H1 (cell line): ENCODE measurements at regions not wholly inside any gene's neighbourhood (a gene's known extent, or its start where the extent isn't known, plus 50 kb on each side); places are given as distances from the start of the nearest gene placed in this dataset.

Experiments used
- CTCF ChIA-PET: fragments of 300-600 bp; sonication (Branson Sonifier 250); formaldehyde crosslinking; loops from one replicate; lab custom pipeline; 2021; ENCODE audit not compliant: partially characterized antibody; lab: Charles Lee
- POLR2A ChIA-PET: fragments of 300-600 bp; sonication (Branson Sonifier 250); formaldehyde crosslinking; loops from one replicate; lab custom pipeline; 2021; ENCODE audit warnings: inconsistent platforms; ENCODE audit not compliant: partially characterized antibody; lab: Charles Lee
- DNase-seq, 2 experiments: peaks; one replicate each; pipeline versions ENCODE4 v3.0.0 to v3.0.0-alpha.2; 2010 to 2022; ENCODE audit warnings: low spot score in 2 of 2, low read depth in 1 of 2, mixed read lengths in 1 of 2
- FAIRE-seq: peaks from 2 replicates; lab custom pipeline; 2011; peaks lifted over from hg19 to GRCh38; lab: Jason Lieb, UNC
- H2AFZ ChIP-seq: 2 replicates; pipeline ENCODE4 v1.8.1; 2012; ENCODE audit warnings: low read length, inconsistent platforms
- H2AK5ac ChIP-seq: 2 replicates; pipeline ENCODE4 v1.6.1; 2013; ENCODE audit warnings: low read depth, low read length
- H2BK120ac ChIP-seq: replicated peaks from 2 replicates; pipeline ENCODE3; 2013; ENCODE audit warnings: low read depth, low read length, inconsistent platforms
- H2BK12ac ChIP-seq: 2 replicates; pipeline ENCODE4 v1.6.1; 2013; ENCODE audit warnings: low read depth, low read length
- H2BK15ac ChIP-seq: 2 replicates; pipeline ENCODE4 v1.6.1; 2013; ENCODE audit warnings: low read length
- H2BK20ac ChIP-seq: 2 replicates; pipeline ENCODE4 v1.6.1; 2013; ENCODE audit warnings: low read length
- H2BK5ac ChIP-seq: 2 replicates; pipeline ENCODE4 v1.6.1; 2013; ENCODE audit warnings: low read depth, low read length
- H3K14ac ChIP-seq: 2 replicates; pipeline ENCODE4 v1.6.1; 2013; ENCODE audit warnings: inconsistent platforms; ENCODE audit not compliant: insufficient read length
- H3K18ac ChIP-seq: 2 replicates; pipeline ENCODE4 v1.6.1; 2013; ENCODE audit warnings: low read length; ENCODE audit errors: extremely low read depth
- H3K23ac ChIP-seq: 2 replicates; pipeline ENCODE4 v1.6.1; 2013; ENCODE audit warnings: inconsistent platforms; ENCODE audit not compliant: insufficient read length
- H3K23me2 ChIP-seq: 2 replicates; pipeline ENCODE4 v1.6.1; 2013; ENCODE audit warnings: low read depth, low read length
- H3K27ac ChIP-seq: 2 replicates; pipeline ENCODE4 v1.6.1; 2011; ENCODE audit warnings: low read depth, low read length, inconsistent platforms
- H3K27me3 ChIP-seq, 4 experiments: replicated peaks in 1 of 4; 1 replicate in 1 of 4; 2 replicates in 3 of 4; pipeline versions ENCODE4 v1.6.1 to v1.8.1; 2011 to 2013; ENCODE audit warnings: low read length in 3 of 4, mild to moderate bottlenecking in 3 of 4, inconsistent platforms in 2 of 4, mixed read lengths in 2 of 4, moderate library complexity in 1 of 4; ENCODE audit not compliant: control insufficient read depth in 3 of 4, insufficient read depth in 3 of 4; ENCODE audit errors: extremely low read depth in 1 of 4
- H3K36me3 ChIP-seq, 4 experiments: 2 replicates each; pipeline versions ENCODE4 v1.6.1 to v1.8.1; 2011 to 2013; ENCODE audit warnings: mild to moderate bottlenecking in 4 of 4, low read length in 3 of 4, moderate library complexity in 2 of 4, control low read depth in 1 of 4, inconsistent platforms in 1 of 4; ENCODE audit not compliant: insufficient read depth in 4 of 4, control insufficient read depth in 2 of 4
- H3K4ac ChIP-seq: replicated peaks from 2 replicates; pipeline ENCODE3; 2013; ENCODE audit warnings: low read length, low read depth, mixed read lengths, inconsistent platforms; ENCODE audit not compliant: insufficient read length
- H3K4me1 ChIP-seq, 4 experiments: replicated peaks in 1 of 4; 1 replicate in 1 of 4; 2 replicates in 3 of 4; pipeline versions ENCODE4 v1.6.1 to v1.8.1; 2011 to 2013; ENCODE audit warnings: low read length in 3 of 4, inconsistent platforms in 2 of 4, mixed read lengths in 1 of 4; ENCODE audit not compliant: insufficient read depth in 4 of 4, control insufficient read depth in 3 of 4
- H3K4me2 ChIP-seq, 2 experiments: 2 replicates each; pipeline versions ENCODE4 v1.6.1 to v1.8.1; 2011 to 2013; ENCODE audit warnings: low read depth in 2 of 2, low read length in 2 of 2, control low read depth in 1 of 2, inconsistent platforms in 1 of 2, mild to moderate bottlenecking in 1 of 2; ENCODE audit not compliant: insufficient read depth in 1 of 2
- H3K4me3 ChIP-seq, 4 experiments: fragments of 200-600, 300-600 bp in 1 of 4; sonication (generic), shearing (Covaris generic), sonication (Bioruptor Twin) in 1 of 4; 2 replicates each; pipeline versions ENCODE4 v1.5.1 to v1.8.1; 2011 to 2016; ENCODE audit warnings: low read length in 4 of 4, low read depth in 3 of 4, control low read depth in 2 of 4, inconsistent platforms in 2 of 4, mild to moderate bottlenecking in 2 of 4, mixed read lengths in 1 of 4, moderate library complexity in 1 of 4; ENCODE audit not compliant: insufficient read depth in 2 of 4; ENCODE audit errors: extremely low read depth in 1 of 4
- H3K56ac ChIP-seq: replicated peaks from 2 replicates; pipeline ENCODE3; 2013; ENCODE audit warnings: low read depth, mild to moderate bottlenecking, mixed read lengths, low read length, inconsistent platforms; ENCODE audit not compliant: insufficient read length
- H3K79me1 ChIP-seq: 2 replicates; pipeline ENCODE4 v1.6.1; 2013; ENCODE audit warnings: low read depth, low read length, control low read depth
- H3K79me2 ChIP-seq, 2 experiments: 2 replicates each; pipeline versions ENCODE4 v1.6.1 to v1.8.1; 2012 to 2013; ENCODE audit warnings: low read length in 2 of 2, mild to moderate bottlenecking in 2 of 2, inconsistent platforms in 1 of 2; ENCODE audit not compliant: insufficient read depth in 2 of 2, control insufficient read depth in 1 of 2
- H3K9ac ChIP-seq, 4 experiments: replicated peaks in 1 of 4; 1 replicate in 1 of 4; 2 replicates in 3 of 4; pipeline versions ENCODE4 v1.6.1 to v1.8.1; 2011 to 2013; ENCODE audit warnings: low read depth in 3 of 4, low read length in 3 of 4, control low read depth in 2 of 4, mild to moderate bottlenecking in 2 of 4, moderate library complexity in 2 of 4, inconsistent platforms in 1 of 4; ENCODE audit errors: extremely low read depth in 1 of 4
- H3K9me3 ChIP-seq, 2 experiments: 2 replicates each; pipeline versions ENCODE4 v1.6.1 to v1.8.1; 2012 to 2013; ENCODE audit warnings: mild to moderate bottlenecking in 2 of 2, moderate library complexity in 2 of 2, control low read depth in 1 of 2, inconsistent platforms in 1 of 2, low read depth in 1 of 2, low read length in 1 of 2, mixed read lengths in 1 of 2; ENCODE audit not compliant: insufficient read depth in 2 of 2
- H4K20me1 ChIP-seq, 2 experiments: replicated peaks in 1 of 2; 2 replicates each; pipeline versions ENCODE3 to v1.8.1; 2011 to 2013; ENCODE audit warnings: inconsistent platforms in 2 of 2, low read length in 2 of 2, mild to moderate bottlenecking in 1 of 2; ENCODE audit not compliant: insufficient read depth in 2 of 2, control insufficient read depth in 1 of 2
- H4K5ac ChIP-seq: 2 replicates; pipeline ENCODE4 v1.6.1; 2013; ENCODE audit warnings: low read length, low read depth, mixed read lengths, inconsistent platforms; ENCODE audit not compliant: insufficient read length
- H4K8ac ChIP-seq: 2 replicates; pipeline ENCODE4 v1.8.0; 2013; ENCODE audit warnings: mild to moderate bottlenecking, moderate library complexity, low read length, inconsistent platforms; ENCODE audit not compliant: insufficient read depth; ENCODE audit errors: extremely low read depth
- H4K91ac ChIP-seq: replicated peaks from 2 replicates; pipeline ENCODE3; 2013; ENCODE audit warnings: low read length, mixed read lengths, inconsistent platforms; ENCODE audit not compliant: insufficient read length
- ASH2L ChIP-seq: fragments of 200-600, 300-600 bp; sonication (generic); IDR thresholded peaks from one replicate; pipeline ENCODE4 v1.7.1; 2017; ENCODE audit warnings: low read length
- BCL11A ChIP-seq, 2 experiments: IDR thresholded peaks; one replicate each; pipeline ENCODE4 v1.6.1; 2011; ENCODE audit warnings: low read depth in 2 of 2, low read length in 2 of 2, mild to moderate bottlenecking in 2 of 2
- EP300 ChIP-seq, 2 experiments: IDR thresholded peaks; 1 replicate in 1 of 2; 2 replicates in 1 of 2; pipeline ENCODE4 v1.6.1; 2011 to 2012; ENCODE audit warnings: low read depth in 2 of 2, low read length in 2 of 2, mild to moderate bottlenecking in 2 of 2, borderline replicate concordance in 1 of 2, inconsistent platforms in 1 of 2, moderate library complexity in 1 of 2
- HDAC6 ChIP-seq: IDR thresholded peaks from one replicate; pipeline ENCODE4 v1.7.1; 2012; ENCODE audit warnings: low read depth, mild to moderate bottlenecking, inconsistent platforms, low read length, moderate library complexity
- JUND ChIP-seq: IDR thresholded peaks from 2 replicates; pipeline ENCODE4 v1.6.1; 2011; ENCODE audit warnings: mild to moderate bottlenecking, improper control_type of control experiment, low read length
- NANOG ChIP-seq: IDR thresholded peaks from 2 replicates; pipeline ENCODE4 v1.6.1; 2011; ENCODE audit warnings: low read length, low read depth, mild to moderate bottlenecking, inconsistent platforms; ENCODE audit not compliant: insufficient read depth, poor library complexity, severe bottlenecking
- PHF8 ChIP-seq: fragments of 200-600 bp; sonication (generic); conservative IDR thresholded peaks from 2 replicates; pipeline ENCODE4 v1.7.1; 2012; ENCODE audit warnings: low read depth, mild to moderate bottlenecking, inconsistent platforms, low read length, moderate library complexity
- POU5F1 ChIP-seq: IDR thresholded peaks from 2 replicates; pipeline ENCODE4 v1.6.1; 2011; ENCODE audit warnings: low read depth, mild to moderate bottlenecking, low read length, moderate library complexity
- RBBP5 ChIP-seq: IDR thresholded peaks from 2 replicates; pipeline ENCODE4 v1.7.1; 2012; ENCODE audit warnings: low read depth, mild to moderate bottlenecking, inconsistent platforms, low read length, moderate library complexity, borderline replicate concordance
- RFX5 ChIP-seq: IDR thresholded peaks from 2 replicates; pipeline ENCODE4 v1.6.1; 2011; ENCODE audit warnings: low read depth, low read length, improper control_type of control experiment, borderline replicate concordance
- SIX5 ChIP-seq: IDR thresholded peaks from 2 replicates; pipeline ENCODE4 v1.6.1; 2011; ENCODE audit warnings: mild to moderate bottlenecking, low read depth, low read length
- TAF1 ChIP-seq: IDR thresholded peaks from 2 replicates; pipeline ENCODE4 v1.6.1; 2011; ENCODE audit warnings: mild to moderate bottlenecking, low read depth, low read length
- WGBS, 2 experiments: shearing (Covaris generic) in 1 of 2; methylation state at CpG; one replicate each; pipeline versions ENCODE4 v1.1.6 to v1.1.7; 2013 to 2015; ENCODE audit warnings: low lambda C conversion rate in 2 of 2, mixed read lengths in 2 of 2, inconsistent platforms in 1 of 2, low coverage in 1 of 2, missing lambda C conversion rate in 1 of 2; ENCODE audit not compliant: insufficient replicate concordance in 2 of 2, insufficient coverage in 1 of 2, insufficient read length in 1 of 2; ENCODE audit errors: extremely low coverage in 1 of 2, missing lambda C conversion rate in 1 of 2; 5-methylcytosine and 5-hydroxymethylcytosine counted together

DNA sequence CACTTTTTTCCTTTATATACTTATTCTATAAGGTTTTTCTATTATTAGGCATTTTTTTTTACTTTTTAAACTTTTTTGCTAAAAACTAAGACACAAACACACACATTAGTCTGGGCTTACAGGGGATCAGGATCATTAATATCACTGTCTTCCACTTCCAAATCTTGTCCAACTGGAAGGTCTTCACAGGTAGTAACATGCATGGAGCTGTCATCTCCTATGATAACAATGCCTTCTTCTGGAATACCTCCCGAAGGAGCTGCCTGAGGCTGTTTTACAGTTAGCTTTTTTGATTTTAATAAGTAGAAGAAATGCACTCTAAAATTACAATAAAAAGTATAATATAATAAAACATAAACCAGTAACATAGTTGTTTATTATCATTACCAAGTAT lies 345.5 kb upstream of the PTGER4 start:
- H3K4me3 ChIP-seq: no peak overlapping the region
- no peak overlapping the region for H2BK12ac ChIP-seq
- no peak overlapping the region for H2BK5ac ChIP-seq
- H4K91ac ChIP-seq: no peak overlapping the region
- WGBS, 2 experiments: 95% methylated on average over 1 of the region's 1 CpG; no CpG with 5 or more reads in 1 of the 2 experiments
- no peak overlapping the region for H3K56ac ChIP-seq
- H3K9ac ChIP-seq: no peak overlapping the region
- H3K23me2 ChIP-seq: no peaks in the 10 kb centered on the region
- no peaks in the 10 kb centered on the region for H3K36me3 ChIP-seq
- no peaks in the 10 kb centered on the region for H3K4me1 ChIP-seq
- no peaks in the 10 kb centered on the region for H3K27me3 ChIP-seq
- H3K4ac ChIP-seq: no peak overlapping the region
- POLR2A ChIA-PET: no interaction called here
- H3K9me3 ChIP-seq: no peaks in the 10 kb centered on the region
- H2AFZ ChIP-seq: no peak overlapping the region
- CTCF ChIA-PET: interaction anchor here (1.1 to 1.5 kb wide), 2 partner anchors 45 to 124 kb away, joined by 3 to 5 read pairs; no protein-coding TSS in a partner anchor
- H2AK5ac ChIP-seq: no peak overlapping the region
- no peak overlapping the region for H2BK20ac ChIP-seq
- no peaks in the 10 kb centered on the region for H3K79me2 ChIP-seq
- DNase-seq (no peak), FAIRE-seq (no peak)
- no peak overlapping the region for H3K27ac ChIP-seq
- H2BK15ac ChIP-seq: no peak overlapping the region
- H4K20me1 ChIP-seq: no peaks in the 10 kb centered on the region
- H3K4me2 ChIP-seq: no peak overlapping the region
- H3K79me1 ChIP-seq: no peaks in the 10 kb centered on the region
- H4K8ac ChIP-seq: no peak overlapping the region
- no peak overlapping the region for H3K23ac ChIP-seq
- TF ChIP-seq BCL11A (IDR thresholded peaks at IDR 0.05; ENCODE audit: low read depth in 2 of 2, low read length in 2 of 2): no peak
- no peak for TF ChIP-seq PHF8
- no peak for TF ChIP-seq NANOG
- TF ChIP-seq EP300 (IDR thresholded peaks at IDR 0.05; ENCODE audit: borderline replicate concordance in 1 of 2, low read depth in 2 of 2, low read length in 2 of 2): no peak
- no peak for TF ChIP-seq TAF1
- no peak for TF ChIP-seq RFX5
- no peak for TF ChIP-seq POU5F1
- TF ChIP-seq JUND: no peak
- no peak for TF ChIP-seq ASH2L
- no peak for TF ChIP-seq RBBP5
- TF ChIP-seq HDAC6: no peak
- TF ChIP-seq SIX5: no peak
- no peak overlapping the region for H2BK120ac ChIP-seq
- H3K18ac ChIP-seq: no peak overlapping the region
- H4K5ac ChIP-seq: no peak overlapping the region
- no peak overlapping the region for H3K14ac ChIP-seq
